Endothelial cell of umbilical vein (primary cell): ENCODE measurements at regions not wholly inside any gene's neighbourhood (a gene's known extent, or its start where the extent isn't known, plus 50 kb on each side); places are given as distances from the start of the nearest gene placed in this dataset.

Experiments used
- BruUV-seq: library from RNA; stranded (reverse); fragments of 400-500 nt; replicated peaks from 2 replicates; lab custom pipeline; 2021; lab: Mats Ljungman, UMichigan
- CTCF ChIA-PET: fragments of 300-600, 350-600 bp; sonication (Branson Sonifier 250); formaldehyde crosslinking; loops from one replicate; lab custom pipeline; 2021; ENCODE audit warnings: antibody characterized with exemption, inconsistent platforms; lab: Charles Lee
- POLR2A ChIA-PET: fragments of 300-600, 350-600 bp; sonication (Branson Sonifier 250); formaldehyde crosslinking; loops from one replicate; lab custom pipeline; 2021; ENCODE audit warnings: antibody characterized with exemption, inconsistent platforms; lab: Charles Lee
- DNase-seq: peaks from one replicate; pipeline ENCODE4 v3.0.0-alpha.2; 2011; ENCODE audit warnings: low read depth, low spot score
- FAIRE-seq: peaks from 2 replicates; lab custom pipeline; 2011; peaks lifted over from hg19 to GRCh38; lab: Jason Lieb, UNC
- H2AFZ ChIP-seq: 2 replicates; pipeline ENCODE4 v1.6.0; 2012; ENCODE audit warnings: low read depth, low read length, control low read depth, inconsistent platforms
- H3K27ac ChIP-seq: 2 replicates; pipeline ENCODE4 v1.5.1; 2011; ENCODE audit warnings: low read depth, mild to moderate bottlenecking, control low read depth, low read length, moderate library complexity; ENCODE audit not compliant: insufficient read depth
- H3K27me3 ChIP-seq, 2 experiments: 2 replicates each; pipeline versions ENCODE4 v1.6.0 to v1.6.1; 2011; ENCODE audit warnings: low read length in 2 of 2, mixed read lengths in 1 of 2; ENCODE audit not compliant: control insufficient read depth in 2 of 2, insufficient read depth in 2 of 2
- H3K36me3 ChIP-seq, 2 experiments: 2 replicates in 1 of 2; 3 replicates in 1 of 2; pipeline ENCODE4 v1.5.1; 2011; ENCODE audit warnings: low read length in 2 of 2, mild to moderate bottlenecking in 1 of 2, moderate library complexity in 1 of 2; ENCODE audit not compliant: control insufficient read depth in 2 of 2, insufficient read depth in 2 of 2; ENCODE audit errors: extremely low read depth in 1 of 2
- H3K4me1 ChIP-seq: 3 replicates; pipeline ENCODE4 v1.5.1; 2011; ENCODE audit warnings: mild to moderate bottlenecking, low read length; ENCODE audit not compliant: control insufficient read depth, insufficient read depth; ENCODE audit errors: extremely low read depth
- H3K4me2 ChIP-seq: 2 replicates; pipeline ENCODE4 v1.6.1; 2011; ENCODE audit warnings: low read length, control low read depth, mixed read lengths; ENCODE audit not compliant: insufficient read depth
- H3K4me3 ChIP-seq, 3 experiments: fragments of 200-600 bp in 1 of 3; sonication (generic), shearing (Covaris generic) in 1 of 3; replicated peaks in 1 of 3; 2 replicates each; pipeline ENCODE4 v1.5.1; 2011 to 2016; ENCODE audit warnings: control low read depth in 3 of 3, low read length in 3 of 3, mild to moderate bottlenecking in 2 of 3, inconsistent platforms in 1 of 3, low read depth in 1 of 3, moderate library complexity in 1 of 3; ENCODE audit not compliant: insufficient read depth in 1 of 3
- H3K79me2 ChIP-seq: 2 replicates; pipeline ENCODE4 v1.6.0; 2012; ENCODE audit warnings: low read length, inconsistent platforms; ENCODE audit not compliant: control insufficient read depth, insufficient read depth
- H3K9ac ChIP-seq: replicated peaks from 2 replicates; pipeline ENCODE3; 2011; ENCODE audit warnings: low read length, control low read depth; ENCODE audit not compliant: insufficient read depth; ENCODE audit errors: extremely low read depth
- H3K9me1 ChIP-seq: replicated peaks from 3 replicates; pipeline ENCODE4 v1.6.0; 2011; ENCODE audit warnings: mild to moderate bottlenecking, low read length; ENCODE audit not compliant: control insufficient read depth, insufficient read depth; ENCODE audit errors: extremely low read depth
- H3K9me3 ChIP-seq: replicated peaks from 2 replicates; pipeline ENCODE4 v1.5.1; 2012; ENCODE audit warnings: low read length, inconsistent platforms; ENCODE audit not compliant: control insufficient read depth, insufficient read depth
- H4K20me1 ChIP-seq: replicated peaks from 2 replicates; pipeline ENCODE3; 2011; ENCODE audit warnings: mild to moderate bottlenecking, low read length; ENCODE audit not compliant: control insufficient read depth, insufficient read depth; ENCODE audit errors: extremely low read depth
- CTCF ChIP-seq, 2 donors: IDR thresholded peaks; 1 replicate in 1 of 2; 2 replicates in 1 of 2; pipeline ENCODE4 v1.5.1; 2011; ENCODE audit warnings: low read length in 2 of 2, mild to moderate bottlenecking in 2 of 2, moderate library complexity in 2 of 2, control low read depth in 1 of 2, inconsistent platforms in 1 of 2, low read depth in 1 of 2; ENCODE audit not compliant: insufficient read depth in 1 of 2; ENCODE audit errors: extremely low read depth in 1 of 2
- EZH2 ChIP-seq: IDR thresholded peaks from 2 replicates; pipeline ENCODE4 v1.6.1; 2012; ENCODE audit warnings: borderline replicate concordance, low read depth, mild to moderate bottlenecking, moderate library complexity, low read length, inconsistent platforms; ENCODE audit not compliant: severe bottlenecking
- FOS ChIP-seq: IDR thresholded peaks from 2 replicates; pipeline ENCODE4 v1.6.1; 2011; ENCODE audit warnings: mild to moderate bottlenecking, low read length, moderate library complexity, borderline replicate concordance; ENCODE audit not compliant: insufficient read depth
- GATA2 ChIP-seq: IDR thresholded peaks from 2 replicates; pipeline ENCODE4 v1.7.0; 2011; ENCODE audit warnings: low read depth, mild to moderate bottlenecking, moderate library complexity, mixed read lengths, low read length; ENCODE audit not compliant: insufficient read length, insufficient read depth
- JUN ChIP-seq: IDR thresholded peaks from 2 replicates; pipeline ENCODE4 v1.6.1; 2011; ENCODE audit warnings: borderline replicate concordance, low read depth; ENCODE audit not compliant: insufficient read length, insufficient read depth
- MAX ChIP-seq: IDR thresholded peaks from 2 replicates; pipeline ENCODE4 v1.6.1; 2011; ENCODE audit not compliant: insufficient read depth, insufficient read length
- MYC ChIP-seq: IDR thresholded peaks from one replicate; pipeline ENCODE4 v1.6.1; 2011; ENCODE audit warnings: mild to moderate bottlenecking, low read depth, low read length
- POLR2A ChIP-seq: IDR thresholded peaks from 2 replicates; pipeline ENCODE4 v1.6.1; 2012; ENCODE audit warnings: low read depth, mild to moderate bottlenecking, control low read depth, low read length
- POLR2AphosphoS5 ChIP-seq: IDR thresholded peaks from 2 replicates; pipeline ENCODE4 v1.6.1; 2012; ENCODE audit warnings: low read depth, mild to moderate bottlenecking, control low read depth, low read length, moderate library complexity; ENCODE audit not compliant: insufficient read depth
- dilution Hi-C: fragments of 300-500 bp; cut with MboI; formaldehyde crosslinking; loops from one replicate; pipeline ENCODE4 v1.15.0; 2019; ENCODE audit warnings: low sequenced_read_pairs; ENCODE audit not compliant: extremely low pct_ligation_motif_present
- intact Hi-C: fragments of 100-400 bp; cut with micrococcal nuclease; formaldehyde crosslinking; loops from one replicate; pipeline ENCODE4 v1.10.0; 2022

- no TSS peak for BruUV-seq
- TF ChIP-seq JUN (no peak), MAX (no peak), FOS (no peak), MYC (no peak), EZH2 (no peak), POLR2A (no peak), GATA2 (no peak), CTCF (IDR thresholded peaks at IDR 0.05; ENCODE audit: extremely low read depth in 1 of 2, insufficient read depth in 1 of 2, low read depth in 1 of 2, low read length in 2 of 2) (no peak), POLR2AphosphoS5 (no peak)
- H3K27me3 ChIP-seq = no peaks in the 10 kb centered on the region
- no peak overlapping the region for H3K4me2 ChIP-seq
- intact Hi-C loops (no loop called here), dilution Hi-C loops (no loop called here)
- POLR2A ChIA-PET = no interaction called here
- H2AFZ ChIP-seq = no peak overlapping the region
- no peaks in the 10 kb centered on the region for H4K20me1 ChIP-seq
- CTCF ChIA-PET = no interaction called here
- H3K27ac ChIP-seq = no peak overlapping the region
- H3K9me1 ChIP-seq = no peaks in the 10 kb centered on the region
- no peaks in the 10 kb centered on the region for H3K36me3 ChIP-seq
- H3K4me1 ChIP-seq = peaks cover 28% of the 10 kb centered on the region
- FAIRE-seq (no peak), DNase-seq (no peak)
- H3K79me2 ChIP-seq = no peaks in the 10 kb centered on the region
- no peak overlapping the region for H3K9ac ChIP-seq
- no peaks in the 10 kb centered on the region for H3K9me3 ChIP-seq
- no peak overlapping the region for H3K4me3 ChIP-seq
Observed at GRCh38 chr3:30530084-30530483, 76.3 kb upstream of the TGFBR2 start.
